ENCODE measurements at regions not wholly inside any gene's neighbourhood (a gene's known extent, or its start where the extent isn't known, plus 50 kb on each side); places are given as distances from the start of the nearest gene placed in this dataset.

DNA sequence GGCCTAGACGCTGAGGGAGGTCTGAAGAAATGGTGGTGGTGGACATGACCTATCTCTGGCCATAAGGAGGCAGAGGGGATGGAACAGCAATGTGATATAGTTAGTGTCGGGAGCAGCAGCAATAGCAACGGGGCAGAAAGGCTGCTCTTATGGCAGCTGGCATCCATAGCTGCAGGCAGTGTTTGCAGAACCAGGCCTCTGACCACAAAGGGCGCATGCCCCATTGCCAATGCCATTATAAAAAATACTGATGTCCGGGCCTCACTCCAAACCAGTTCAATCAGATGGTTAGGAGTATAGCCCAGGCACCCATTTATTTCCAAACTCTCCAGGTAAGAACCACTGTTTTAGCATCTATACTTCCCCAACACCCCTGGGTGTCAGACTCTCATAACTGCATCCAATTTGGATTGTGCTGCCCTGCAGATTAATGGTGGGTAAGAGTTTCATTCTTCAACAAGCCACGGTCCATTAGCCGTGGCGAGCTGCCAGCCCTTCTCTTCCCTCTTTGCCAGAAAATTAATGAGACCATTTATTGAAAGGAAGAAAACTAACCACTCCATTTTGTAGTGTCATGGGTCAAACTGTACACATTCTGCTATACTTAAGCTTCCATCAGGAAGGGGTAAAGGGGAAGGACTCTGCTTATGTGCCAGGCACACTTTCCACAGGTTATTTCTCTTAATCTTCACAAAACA is 72.8 kb upstream of the SPON1 start:
- TF ChIP-seq CTCF (conservative IDR thresholded peaks at IDR 0.05; ENCODE audit: low read depth, low read length), result no peak
- TF ChIP-seq EZH2phosphoT487 (IDR thresholded peaks at IDR 0.05; ENCODE audit: borderline replicate concordance, low read length), result no peak
- TF ChIP-seq EZH2 (IDR thresholded peaks at IDR 0.05; ENCODE audit: low read length, unreplicated experiment), result no peak

Measured in PC-3 (cell line).